ENCODE measurements at regions not wholly inside any gene's neighbourhood (a gene's known extent, or its start where the extent isn't known, plus 50 kb on each side); places are given as distances from the start of the nearest gene placed in this dataset.
"Not testable (repeated sequence)": the region's sequence is repeated elsewhere in the genome, so short reads cannot be mapped to it uniquely, and the experiment has no call there.

DNA sequence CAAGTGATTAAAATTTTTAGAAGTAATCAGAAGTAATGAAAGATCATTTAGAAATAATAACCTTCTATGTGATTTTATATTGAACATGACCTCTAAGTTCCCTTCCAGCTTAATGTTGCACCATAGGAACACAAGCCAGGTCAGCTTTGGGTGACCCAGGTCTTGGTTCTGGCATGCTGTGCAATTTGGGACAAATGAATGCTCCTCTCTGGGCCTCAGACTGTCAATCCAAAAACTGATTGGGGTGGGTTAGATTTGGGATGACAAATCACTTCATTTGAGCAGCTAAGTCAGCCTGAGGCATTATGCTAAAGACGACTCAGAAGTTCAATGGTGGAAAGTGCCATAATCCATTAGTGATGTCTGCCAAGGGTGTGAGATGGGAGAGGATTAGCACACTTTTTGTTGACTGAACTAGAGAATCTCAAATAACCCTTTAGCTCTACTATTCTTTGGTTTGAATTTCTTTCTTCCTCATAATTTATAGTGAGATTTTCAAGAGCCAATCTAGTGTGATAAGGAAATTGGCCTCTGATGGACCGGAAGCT lies 60.7 kb upstream of the BOD1 start:
- Histone ChIP-seq H2AFZ (no peak overlapping the region), H3K4me2 (no peak overlapping the region), H3K9me3 (ENCODE audit: low read depth) (no peaks in the 10 kb centered on the region), H3K9me2 (replicated peaks; ENCODE audit: insufficient read depth) (no peaks in the 10 kb centered on the region), H3K27me3 (no peaks in the 10 kb centered on the region), H3K4me1 (ENCODE audit: insufficient read depth) (peaks cover 3% of the 10 kb centered on the region), H3K4me3 (no peak overlapping the region), H4K20me1 (ENCODE audit: insufficient read depth, poor library complexity, severe bottlenecking) (no peaks in the 10 kb centered on the region), H3K79me2 (no peaks in the 10 kb centered on the region), H3K36me3 (replicated peaks; ENCODE audit: insufficient read depth, low read depth) (no peaks in the 10 kb centered on the region), H3K27ac (no peak overlapping the region)
- no peak for TF ChIP-seq EZH2phosphoT487 (IDR thresholded peaks at IDR 0.05; ENCODE audit: low read depth, severe bottlenecking, unreplicated experiment)
- TF ChIP-seq, protein P1, sequence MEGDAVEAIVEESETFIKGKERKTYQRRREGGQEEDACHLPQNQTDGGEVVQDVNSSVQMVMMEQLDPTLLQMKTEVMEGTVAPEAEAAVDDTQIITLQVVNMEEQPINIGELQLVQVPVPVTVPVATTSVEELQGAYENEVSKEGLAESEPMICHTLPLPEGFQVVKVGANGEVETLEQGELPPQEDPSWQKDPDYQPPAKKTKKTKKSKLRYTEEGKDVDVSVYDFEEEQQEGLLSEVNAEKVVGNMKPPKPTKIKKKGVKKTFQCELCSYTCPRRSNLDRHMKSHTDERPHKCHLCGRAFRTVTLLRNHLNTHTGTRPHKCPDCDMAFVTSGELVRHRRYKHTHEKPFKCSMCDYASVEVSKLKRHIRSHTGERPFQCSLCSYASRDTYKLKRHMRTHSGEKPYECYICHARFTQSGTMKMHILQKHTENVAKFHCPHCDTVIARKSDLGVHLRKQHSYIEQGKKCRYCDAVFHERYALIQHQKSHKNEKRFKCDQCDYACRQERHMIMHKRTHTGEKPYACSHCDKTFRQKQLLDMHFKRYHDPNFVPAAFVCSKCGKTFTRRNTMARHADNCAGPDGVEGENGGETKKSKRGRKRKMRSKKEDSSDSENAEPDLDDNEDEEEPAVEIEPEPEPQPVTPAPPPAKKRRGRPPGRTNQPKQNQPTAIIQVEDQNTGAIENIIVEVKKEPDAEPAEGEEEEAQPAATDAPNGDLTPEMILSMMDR (IDR thresholded peaks at IDR 0.05; ENCODE audit: poor library complexity), result no peak
- no peak for TF ChIP-seq EZH2 (IDR thresholded peaks at IDR 0.05; ENCODE audit: borderline replicate concordance)
- 71% methylated on average over 2 of the region's 2 CpGs for WGBS (ENCODE audit: low lambda C conversion rate, missing lambda C conversion rate)
- DNase-seq (ENCODE audit: low spot score), result no peak

DNA sequence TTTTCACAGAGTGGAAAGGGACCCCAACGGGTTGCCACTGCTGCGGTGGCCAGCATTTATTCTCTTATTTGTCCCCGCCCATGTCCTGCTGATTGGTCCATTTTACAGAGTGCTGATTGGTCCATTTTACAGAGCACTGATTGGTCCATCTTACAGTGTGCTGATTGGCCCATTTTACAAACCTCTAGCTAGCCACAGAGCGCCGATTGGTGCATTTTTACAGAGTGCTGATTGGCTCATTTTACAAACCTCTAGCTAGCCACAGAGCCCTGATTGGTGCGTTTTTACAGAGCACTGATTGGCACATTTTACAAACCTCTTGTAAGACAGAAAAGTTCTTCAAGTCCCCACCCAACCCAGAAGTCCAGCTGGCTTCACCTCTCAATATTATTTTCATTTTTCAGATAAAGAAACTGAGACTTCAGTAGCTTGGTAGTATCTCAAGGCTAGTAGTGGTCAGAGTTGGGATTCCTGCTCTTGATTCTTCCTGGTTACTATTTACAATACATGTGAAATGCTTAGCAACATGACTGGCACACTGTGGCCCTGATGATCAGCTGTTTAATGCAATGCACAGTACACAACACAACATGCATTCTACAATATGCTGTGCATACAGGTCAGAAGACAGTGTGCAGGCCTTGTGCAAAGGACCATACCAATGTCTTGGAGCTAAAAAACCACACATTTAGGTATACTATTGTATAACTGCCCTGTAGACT lies 63.6 kb upstream of the BOD1 start:
- Histone ChIP-seq H3K27ac (no peak overlapping the region), H3K9me3 (ENCODE audit: low read depth) (no peaks in the 10 kb centered on the region), H3K27me3 (no peaks in the 10 kb centered on the region), H4K20me1 (ENCODE audit: insufficient read depth, poor library complexity, severe bottlenecking) (no peaks in the 10 kb centered on the region), H3K4me3 (no peak overlapping the region), H3K4me2 (no peak overlapping the region), H3K9me2 (replicated peaks; ENCODE audit: insufficient read depth) (no peaks in the 10 kb centered on the region), H3K4me1 (ENCODE audit: insufficient read depth) (no peaks in the 10 kb centered on the region), H2AFZ (no peak overlapping the region), H3K36me3 (replicated peaks; ENCODE audit: insufficient read depth, low read depth) (no peaks in the 10 kb centered on the region), H3K79me2 (no peaks in the 10 kb centered on the region)
- no peak for DNase-seq (ENCODE audit: low spot score)
- WGBS (ENCODE audit: low lambda C conversion rate, missing lambda C conversion rate), result 95% methylated on average over 6 of the region's 6 CpGs
- TF ChIP-seq EZH2phosphoT487 (IDR thresholded peaks at IDR 0.05; ENCODE audit: low read depth, severe bottlenecking, unreplicated experiment), result no peak

DNA sequence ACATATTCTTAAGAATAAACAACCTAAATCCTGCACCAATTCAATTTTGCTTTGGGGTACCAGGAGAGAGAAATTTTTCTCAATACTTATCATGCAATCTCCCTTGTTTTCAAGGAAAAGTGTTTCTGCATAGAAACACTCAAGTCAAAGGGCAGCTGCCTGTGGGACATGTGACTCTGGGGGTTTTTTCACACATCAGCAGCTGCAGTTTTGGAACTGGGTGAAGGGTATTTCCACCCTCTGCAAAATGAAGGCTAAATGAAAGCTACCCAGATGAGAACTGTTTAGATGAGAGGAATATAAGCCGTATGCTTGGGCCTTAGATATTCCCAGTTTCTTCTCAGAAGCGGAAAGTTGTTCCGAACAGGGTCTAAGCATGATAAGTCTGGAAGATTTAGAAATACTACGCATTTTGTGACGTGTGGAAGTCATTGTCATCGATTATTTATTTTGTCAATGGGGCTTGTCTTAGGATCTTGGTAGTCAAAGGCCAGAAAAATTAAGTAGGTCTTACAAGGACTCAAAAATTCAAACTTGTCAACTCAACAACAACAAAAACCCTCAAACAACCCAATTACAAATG lies 64.3 kb upstream of the BOD1 start:
- H2AFZ ChIP-seq, result no peak overlapping the region
- H3K27ac ChIP-seq, result no peak overlapping the region
- no peak overlapping the region for H3K4me3 ChIP-seq
- no peak for DNase-seq (ENCODE audit: low spot score)
- TF ChIP-seq, protein P1 (IDR thresholded peaks at IDR 0.05; ENCODE audit: poor library complexity), result no peak
- TF ChIP-seq EZH2 (IDR thresholded peaks at IDR 0.05; ENCODE audit: borderline replicate concordance) (no peak), EZH2phosphoT487 (IDR thresholded peaks at IDR 0.05; ENCODE audit: low read depth, severe bottlenecking, unreplicated experiment) (no peak)
- no peaks in the 10 kb centered on the region for H3K27me3 ChIP-seq
- H3K9me3 ChIP-seq (ENCODE audit: low read depth), result no peaks in the 10 kb centered on the region
- 86% methylated on average over 6 of the region's 6 CpGs for WGBS (ENCODE audit: low lambda C conversion rate, missing lambda C conversion rate)
- no peaks in the 10 kb centered on the region for H3K9me2 ChIP-seq (replicated peaks; ENCODE audit: insufficient read depth)
- no peak overlapping the region for H3K4me2 ChIP-seq
- no peaks in the 10 kb centered on the region for H4K20me1 ChIP-seq (ENCODE audit: insufficient read depth, poor library complexity, severe bottlenecking)
- H3K79me2 ChIP-seq, result no peaks in the 10 kb centered on the region
- H3K36me3 ChIP-seq (replicated peaks; ENCODE audit: insufficient read depth, low read depth), result no peaks in the 10 kb centered on the region
- H3K4me1 ChIP-seq (ENCODE audit: insufficient read depth), result no peaks in the 10 kb centered on the region

DNA sequence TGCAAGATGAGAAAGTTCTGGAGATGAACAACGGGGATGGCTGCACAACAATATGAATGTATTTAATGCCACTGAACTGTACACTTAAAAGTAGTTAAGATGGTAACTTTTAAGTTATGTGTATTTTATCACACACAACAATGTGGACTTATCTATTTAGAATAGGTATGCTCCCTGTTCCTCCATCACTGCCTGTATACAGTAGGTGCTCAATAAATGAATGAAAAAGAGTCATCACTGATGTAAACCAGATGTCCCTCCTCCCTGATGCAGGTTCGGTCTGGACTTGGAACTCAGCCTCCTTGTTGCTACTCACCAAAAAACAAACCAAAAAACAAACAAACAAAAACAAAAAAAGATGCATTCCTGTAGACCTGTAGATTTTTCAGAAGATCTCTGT lies 65.9 kb upstream of the BOD1 start:
- Histone ChIP-seq H3K4me3 (no peak overlapping the region), H3K27me3 (no peaks in the 10 kb centered on the region), H3K27ac (no peak overlapping the region), H4K20me1 (ENCODE audit: insufficient read depth, poor library complexity, severe bottlenecking) (no peaks in the 10 kb centered on the region), H3K4me2 (no peak overlapping the region), H3K36me3 (replicated peaks; ENCODE audit: insufficient read depth, low read depth) (no peaks in the 10 kb centered on the region), H3K4me1 (ENCODE audit: insufficient read depth) (no peaks in the 10 kb centered on the region), H2AFZ (no peak overlapping the region), H3K79me2 (no peaks in the 10 kb centered on the region), H3K9me3 (ENCODE audit: low read depth) (no peaks in the 10 kb centered on the region), H3K9me2 (replicated peaks; ENCODE audit: insufficient read depth) (no peaks in the 10 kb centered on the region)
- DNase-seq (ENCODE audit: low spot score), result no peak
- 94% methylated on average over 2 of the region's 2 CpGs for WGBS (ENCODE audit: low lambda C conversion rate, missing lambda C conversion rate)
- TF ChIP-seq EZH2 (IDR thresholded peaks at IDR 0.05; ENCODE audit: borderline replicate concordance), result no peak
- TF ChIP-seq, protein P1 (IDR thresholded peaks at IDR 0.05; ENCODE audit: poor library complexity), result no peak
- TF ChIP-seq EZH2phosphoT487 (IDR thresholded peaks at IDR 0.05; ENCODE audit: low read depth, severe bottlenecking, unreplicated experiment), result no peak

DNA sequence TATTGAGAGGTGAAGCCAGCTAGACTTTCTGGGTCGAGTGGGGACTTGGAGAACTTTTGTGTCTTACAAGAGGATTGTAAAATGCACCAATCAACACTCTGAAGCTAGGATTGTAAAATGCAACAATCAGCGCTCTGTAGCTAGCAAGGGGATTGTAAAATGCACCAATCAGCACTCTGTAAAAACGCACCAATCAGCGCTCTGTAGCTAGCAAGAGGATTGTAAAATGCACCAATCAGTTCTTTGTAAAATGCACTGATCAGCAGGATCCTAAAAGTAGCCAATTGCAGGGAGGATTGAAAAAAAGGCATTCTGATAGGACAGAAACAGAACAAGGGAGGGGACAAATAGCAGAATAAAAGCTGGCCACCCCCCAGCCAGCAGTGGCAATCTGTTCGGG lies 68.1 kb upstream of the BOD1 start:
- H3K27ac ChIP-seq; H3K79me2 ChIP-seq; H4K20me1 ChIP-seq (ENCODE audit: insufficient read depth, poor library complexity, severe bottlenecking); DNase-seq (ENCODE audit: low spot score); H2AFZ ChIP-seq; H3K9me3 ChIP-seq (ENCODE audit: low read depth); H3K4me3 ChIP-seq; H3K27me3 ChIP-seq; H3K36me3 ChIP-seq (replicated peaks; ENCODE audit: insufficient read depth, low read depth); H3K4me1 ChIP-seq (ENCODE audit: insufficient read depth); H3K4me2 ChIP-seq; H3K9me2 ChIP-seq (replicated peaks; ENCODE audit: insufficient read depth): not testable (repeated sequence)
- 96% methylated on average over 5 of the region's 5 CpGs for WGBS (ENCODE audit: low lambda C conversion rate, missing lambda C conversion rate)

All from hepatocyte (in vitro differentiated cells).